Suprapubic skin (tissue), 4 donors: ENCODE measurements at regions not wholly inside any gene's neighbourhood (a gene's known extent, or its start where the extent isn't known, plus 50 kb on each side); places are given as distances from the start of the nearest gene placed in this dataset.

Experiments
- DNase-seq, 2 donors: peaks; one replicate each; pipeline ENCODE4 v3.0.0-alpha.2; 2019; ENCODE audit warnings: low spot score in 2 of 2
- H3K27ac ChIP-seq: fragments of 200-600 bp; sonication (generic); one replicate; pipeline ENCODE4 v1.5.1; 2019
- H3K27me3 ChIP-seq: fragments of 200-600 bp; sonication (generic); one replicate; pipeline ENCODE4 v1.5.1; 2019
- H3K36me3 ChIP-seq: fragments of 200-600 bp; sonication (generic); one replicate; pipeline ENCODE4 v1.5.1; 2019
- H3K4me1 ChIP-seq: fragments of 200-600 bp; sonication (generic); one replicate; pipeline ENCODE4 v1.5.1; 2019
- H3K4me3 ChIP-seq: fragments of 200-600 bp; sonication (generic); one replicate; pipeline ENCODE4 v1.5.1; 2019; ENCODE audit warnings: mild to moderate bottlenecking
- H3K9me3 ChIP-seq: fragments of 200-600 bp; sonication (generic); one replicate; pipeline ENCODE4 v1.5.1; 2019
- CTCF ChIP-seq, 2 donors: fragments of 200-600 bp in 1 of 2; fragments of 450-650 bp in 1 of 2; sonication (generic) in 1 of 2; IDR thresholded peaks; one replicate each; pipeline ENCODE4 v1.5.1; 2016 to 2019; ENCODE audit warnings: antibody characterized with exemption in 2 of 2, mild to moderate bottlenecking in 1 of 2, moderate library complexity in 1 of 2
- EP300 ChIP-seq: sonication (generic); formaldehyde crosslinking; IDR thresholded peaks from one replicate; pipeline ENCODE4 v1.6.1; 2017; ENCODE audit warnings: antibody characterized with exemption
- POLR2A ChIP-seq, 2 donors: fragments of 450-650 bp; IDR thresholded peaks; one replicate each; pipeline ENCODE4 v1.6.1; 2017; ENCODE audit warnings: antibody characterized with exemption in 2 of 2, mild to moderate bottlenecking in 2 of 2, moderate library complexity in 2 of 2
- POLR2AphosphoS5 ChIP-seq, 3 donors: sonication (generic); formaldehyde crosslinking; IDR thresholded peaks; one replicate each; pipeline ENCODE4 v1.6.1; 2017; ENCODE audit warnings: antibody characterized with exemption in 3 of 3
- WGBS: methylation state at CpG from one replicate; pipeline ENCODE4 v1.1.5; 2018; 5-methylcytosine and 5-hydroxymethylcytosine counted together

- no peaks in the 10 kb centered on the region for H3K4me1 ChIP-seq
- H3K36me3 ChIP-seq: no peaks in the 10 kb centered on the region
- 73% methylated on average over 4 of the region's 4 CpGs for WGBS
- no peak for TF ChIP-seq POLR2A (IDR thresholded peaks at IDR 0.05)
- TF ChIP-seq CTCF (IDR thresholded peaks at IDR 0.05): no peak
- no peak for TF ChIP-seq EP300
- no peak for TF ChIP-seq POLR2AphosphoS5 (IDR thresholded peaks at IDR 0.05)
- no peak for DNase-seq
- H3K4me3 ChIP-seq: no peak overlapping the region
- no peaks in the 10 kb centered on the region for H3K9me3 ChIP-seq
- no peaks in the 10 kb centered on the region for H3K27me3 ChIP-seq
- H3K27ac ChIP-seq: no peak overlapping the region
Measured at GRCh38 chr6:148136586-148136985, 206.1 kb upstream of the SASH1 start.

- Histone ChIP-seq H3K4me1 (no peaks in the 10 kb centered on the region), H3K36me3 (no peaks in the 10 kb centered on the region), H3K9me3 (no peaks in the 10 kb centered on the region), H3K4me3 (no peak overlapping the region), H3K27ac (no peak overlapping the region), H3K27me3 (no peaks in the 10 kb centered on the region)
- no peak for DNase-seq
- 100% methylated on average over 1 of the region's 1 CpG for WGBS
- TF ChIP-seq EP300: no peak
- no peak for TF ChIP-seq POLR2A (IDR thresholded peaks at IDR 0.05)
- TF ChIP-seq POLR2AphosphoS5 (IDR thresholded peaks at IDR 0.05): no peak
- TF ChIP-seq CTCF (IDR thresholded peaks at IDR 0.05): no peak
Measured at GRCh38 chr6:148137652-148138051, 205.0 kb upstream of the SASH1 start.

GRCh38 chr6:148138573-148138972, 204.1 kb upstream of the SASH1 start:
- no peak for DNase-seq
- WGBS: 52% methylated on average over 1 of the region's 1 CpG

GRCh38 chr6:148140772-148141557, 201.7 kb upstream of the SASH1 start:
- H3K27ac ChIP-seq: no peak overlapping the region
- DNase-seq: no peak
- H3K4me3 ChIP-seq: no peak overlapping the region
- H3K9me3 ChIP-seq: no peaks in the 10 kb centered on the region
- no peaks in the 10 kb centered on the region for H3K36me3 ChIP-seq
- WGBS: 77% methylated on average over 5 of the region's 5 CpGs
- no peaks in the 10 kb centered on the region for H3K4me1 ChIP-seq
- no peak for TF ChIP-seq POLR2A (IDR thresholded peaks at IDR 0.05)
- no peak for TF ChIP-seq CTCF (IDR thresholded peaks at IDR 0.05)
- TF ChIP-seq POLR2AphosphoS5 (IDR thresholded peaks at IDR 0.05): no peak
- no peak for TF ChIP-seq EP300
- peaks cover 4% of the 10 kb centered on the region for H3K27me3 ChIP-seq

More at GRCh38 chr6:148138573-148138972, 204.1 kb upstream of the SASH1 start:
- Histone ChIP-seq H3K27me3 (peaks cover under 1% of the 10 kb centered on the region), H3K27ac (no peak overlapping the region), H3K4me3 (no peak overlapping the region), H3K4me1 (no peaks in the 10 kb centered on the region), H3K9me3 (no peaks in the 10 kb centered on the region), H3K36me3 (no peaks in the 10 kb centered on the region)
- TF ChIP-seq POLR2A (IDR thresholded peaks at IDR 0.05) (no peak), EP300 (no peak), CTCF (IDR thresholded peaks at IDR 0.05) (no peak), POLR2AphosphoS5 (IDR thresholded peaks at IDR 0.05) (no peak)

GRCh38 chr6:148142821-148143220, 199.8 kb upstream of the SASH1 start:
- no peaks in the 10 kb centered on the region for H3K9me3 ChIP-seq
- H3K27ac ChIP-seq: no peak overlapping the region
- H3K27me3 ChIP-seq: peaks cover 4% of the 10 kb centered on the region
- no peak for TF ChIP-seq POLR2A (IDR thresholded peaks at IDR 0.05)
- TF ChIP-seq POLR2AphosphoS5 (IDR thresholded peaks at IDR 0.05): no peak
- TF ChIP-seq CTCF (IDR thresholded peaks at IDR 0.05): no peak
- TF ChIP-seq EP300: no peak
- no peaks in the 10 kb centered on the region for H3K4me1 ChIP-seq
- no peak overlapping the region for H3K4me3 ChIP-seq
- no peaks in the 10 kb centered on the region for H3K36me3 ChIP-seq
- 92% methylated on average over 2 of the region's 2 CpGs for WGBS
- no peak for DNase-seq
